ENCODE measurements at regions not wholly inside any gene's neighbourhood (a gene's known extent, or its start where the extent isn't known, plus 50 kb on each side); places are given as distances from the start of the nearest gene placed in this dataset.

DNA sequence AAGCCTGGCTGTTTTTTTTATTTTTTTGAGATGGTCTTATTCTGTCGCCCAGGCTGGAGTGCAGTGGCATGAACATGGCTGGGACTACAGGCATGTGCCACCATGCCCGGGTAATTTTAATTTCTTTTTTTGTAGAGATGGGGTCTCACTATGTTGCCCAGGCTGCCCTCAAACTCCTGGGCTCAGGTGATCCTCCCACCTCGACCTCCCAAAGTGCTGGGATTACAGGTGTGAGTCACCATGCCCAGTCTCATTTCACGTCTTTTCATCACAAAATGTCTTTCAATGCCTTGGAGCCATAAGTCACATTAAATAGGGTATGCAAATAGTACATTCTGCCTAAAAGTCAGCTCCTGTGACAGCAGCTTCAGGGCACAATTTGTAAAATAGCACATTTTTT is 52.8 kb downstream of the SOX2 start:
- Mint-ChIP-seq H3K4me3 (ENCODE audit: unreplicated experiment) (no peak overlapping the region), H3K27ac (ENCODE audit: unreplicated experiment) (no peak overlapping the region), H3K27me3 (ENCODE audit: insufficient read depth, unreplicated experiment) (no peaks in the 10 kb centered on the region), H3K36me3 (ENCODE audit: insufficient read depth, unreplicated experiment) (no peaks in the 10 kb centered on the region), H3K4me1 (ENCODE audit: low read depth, unreplicated experiment) (no peaks in the 10 kb centered on the region), H3K9me3 (ENCODE audit: unreplicated experiment) (no peaks in the 10 kb centered on the region)
- no TSS peak for BruUV-seq (replicated peaks)
- Histone ChIP-seq H3K4me3 (ENCODE audit: low read depth, low read length) (no peak overlapping the region), H3K36me3 (ENCODE audit: control insufficient read depth, insufficient read depth, low read length) (no peaks in the 10 kb centered on the region), H3K4me1 (no peaks in the 10 kb centered on the region), H3K27me3 (replicated peaks; ENCODE audit: control insufficient read depth, insufficient read depth, low read length) (no peaks in the 10 kb centered on the region), H3K9me3 (no peaks in the 10 kb centered on the region)
- TF ChIP-seq, protein P1, sequence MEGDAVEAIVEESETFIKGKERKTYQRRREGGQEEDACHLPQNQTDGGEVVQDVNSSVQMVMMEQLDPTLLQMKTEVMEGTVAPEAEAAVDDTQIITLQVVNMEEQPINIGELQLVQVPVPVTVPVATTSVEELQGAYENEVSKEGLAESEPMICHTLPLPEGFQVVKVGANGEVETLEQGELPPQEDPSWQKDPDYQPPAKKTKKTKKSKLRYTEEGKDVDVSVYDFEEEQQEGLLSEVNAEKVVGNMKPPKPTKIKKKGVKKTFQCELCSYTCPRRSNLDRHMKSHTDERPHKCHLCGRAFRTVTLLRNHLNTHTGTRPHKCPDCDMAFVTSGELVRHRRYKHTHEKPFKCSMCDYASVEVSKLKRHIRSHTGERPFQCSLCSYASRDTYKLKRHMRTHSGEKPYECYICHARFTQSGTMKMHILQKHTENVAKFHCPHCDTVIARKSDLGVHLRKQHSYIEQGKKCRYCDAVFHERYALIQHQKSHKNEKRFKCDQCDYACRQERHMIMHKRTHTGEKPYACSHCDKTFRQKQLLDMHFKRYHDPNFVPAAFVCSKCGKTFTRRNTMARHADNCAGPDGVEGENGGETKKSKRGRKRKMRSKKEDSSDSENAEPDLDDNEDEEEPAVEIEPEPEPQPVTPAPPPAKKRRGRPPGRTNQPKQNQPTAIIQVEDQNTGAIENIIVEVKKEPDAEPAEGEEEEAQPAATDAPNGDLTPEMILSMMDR (IDR thresholded peaks at IDR 0.05; ENCODE audit: insufficient read depth in 1 of 2, low read depth in 1 of 2, low read length in 1 of 2, severe bottlenecking in 1 of 2, unreplicated experiment in 1 of 2) = no peak
- intact Hi-C loops (cut with micrococcal nuclease; ENCODE audit: unreplicated experiment) = no loop called here
- POLR2A ChIA-PET = no interaction called here
- CTCF ChIA-PET = interaction anchor here (0.6 kb wide), 1 partner anchor 200 kb away, joined by 4 read pairs; no protein-coding TSS in a partner anchor
- no peak for DNase-seq

GRCh38 chr3:181770296-181770695 is 58.6 kb downstream of the SOX2 start:
- CTCF ChIA-PET = no interaction called here
- Mint-ChIP-seq H3K9me3 (ENCODE audit: unreplicated experiment) (no peaks in the 10 kb centered on the region), H3K4me1 (ENCODE audit: low read depth, unreplicated experiment) (no peaks in the 10 kb centered on the region), H3K36me3 (ENCODE audit: insufficient read depth, unreplicated experiment) (no peaks in the 10 kb centered on the region), H3K4me3 (ENCODE audit: unreplicated experiment) (no peak overlapping the region), H3K27me3 (ENCODE audit: insufficient read depth, unreplicated experiment) (no peaks in the 10 kb centered on the region), H3K27ac (ENCODE audit: unreplicated experiment) (no peak overlapping the region)
- TF ChIP-seq, protein P1 (IDR thresholded peaks at IDR 0.05; ENCODE audit: insufficient read depth in 1 of 2, low read depth in 1 of 2, low read length in 1 of 2, severe bottlenecking in 1 of 2, unreplicated experiment in 1 of 2) = no peak
- intact Hi-C loops (cut with micrococcal nuclease; ENCODE audit: unreplicated experiment) = no loop called here
- DNase-seq = no peak
- Histone ChIP-seq H3K4me3 (ENCODE audit: low read depth, low read length) (no peak overlapping the region), H3K4me1 (no peaks in the 10 kb centered on the region), H3K9me3 (no peaks in the 10 kb centered on the region), H3K36me3 (ENCODE audit: control insufficient read depth, insufficient read depth, low read length) (no peaks in the 10 kb centered on the region), H3K27me3 (replicated peaks; ENCODE audit: control insufficient read depth, insufficient read depth, low read length) (no peaks in the 10 kb centered on the region)
- POLR2A ChIA-PET = no interaction called here
- BruUV-seq (replicated peaks) = no TSS peak

- Mint-ChIP-seq H3K36me3 (ENCODE audit: insufficient read depth, unreplicated experiment) (no peaks in the 10 kb centered on the region), H3K4me1 (ENCODE audit: low read depth, unreplicated experiment) (no peaks in the 10 kb centered on the region), H3K27me3 (ENCODE audit: insufficient read depth, unreplicated experiment) (no peaks in the 10 kb centered on the region), H3K4me3 (ENCODE audit: unreplicated experiment) (no peak overlapping the region), H3K27ac (ENCODE audit: unreplicated experiment) (no peak overlapping the region), H3K9me3 (ENCODE audit: unreplicated experiment) (no peaks in the 10 kb centered on the region)
- Histone ChIP-seq H3K27me3 (replicated peaks; ENCODE audit: control insufficient read depth, insufficient read depth, low read length) (no peaks in the 10 kb centered on the region), H3K9me3 (no peaks in the 10 kb centered on the region), H3K4me3 (ENCODE audit: low read depth, low read length) (no peak overlapping the region), H3K4me1 (no peaks in the 10 kb centered on the region), H3K36me3 (ENCODE audit: control insufficient read depth, insufficient read depth, low read length) (no peaks in the 10 kb centered on the region)
- POLR2A ChIA-PET = no interaction called here
- DNase-seq = no peak
- CTCF ChIA-PET = no interaction called here
- intact Hi-C loops (cut with micrococcal nuclease; ENCODE audit: unreplicated experiment) = no loop called here
- TF ChIP-seq, protein P1 (IDR thresholded peaks at IDR 0.05; ENCODE audit: insufficient read depth in 1 of 2, low read depth in 1 of 2, low read length in 1 of 2, severe bottlenecking in 1 of 2, unreplicated experiment in 1 of 2) = no peak
- no TSS peak for BruUV-seq (replicated peaks)
Observed at GRCh38 chr3:181771120-181771519, 59.4 kb downstream of the SOX2 start.
